ENCODE measurements at regions not wholly inside any gene's neighbourhood (a gene's known extent, or its start where the extent isn't known, plus 50 kb on each side); places are given as distances from the start of the nearest gene placed in this dataset.

- 73 to 79% methylated on average over 2 of the region's 2 CpGs for WGBS, 2 donors
- Histone ChIP-seq H3K36me3 (no peaks in the 10 kb centered on the region), H3K9me3 (no peaks in the 10 kb centered on the region), H3K4me3 (no peak overlapping the region), H3K27me3 (no peaks in the 10 kb centered on the region), H3K4me1 (no peaks in the 10 kb centered on the region), H3K27ac (no peak overlapping the region)
- no peak for DNase-seq
- no peak for TF ChIP-seq POLR2AphosphoS5 (IDR thresholded peaks at IDR 0.05)
- TF ChIP-seq CTCF (IDR thresholded peaks at IDR 0.05) = no peak
- TF ChIP-seq EP300 (IDR thresholded peaks at IDR 0.05) = no peak
- no peak for TF ChIP-seq POLR2A (IDR thresholded peaks at IDR 0.05)
- intact Hi-C loops (cut with DNase I) = no loop called here
Observed at GRCh38 chr16:26697807-26698206, 368.9 kb upstream of the C16orf82 start.

- no peaks in the 10 kb centered on the region for H3K27me3 ChIP-seq
- no peak for DNase-seq
- no peak overlapping the region for H3K27ac ChIP-seq
- no peaks in the 10 kb centered on the region for H3K9me3 ChIP-seq
- H3K4me1 ChIP-seq = no peaks in the 10 kb centered on the region
- H3K4me3 ChIP-seq = no peak overlapping the region
- H3K36me3 ChIP-seq = no peaks in the 10 kb centered on the region
- 82 to 84% methylated on average over 1 of the region's 1 CpG for WGBS, 2 donors
- TF ChIP-seq POLR2AphosphoS5 (IDR thresholded peaks at IDR 0.05) (no peak), EP300 (IDR thresholded peaks at IDR 0.05) (no peak), POLR2A (IDR thresholded peaks at IDR 0.05) (no peak), CTCF (IDR thresholded peaks at IDR 0.05) (no peak)
- intact Hi-C loops (cut with DNase I) = no loop called here
Observed at GRCh38 chr16:26700250-26700649, 366.5 kb upstream of the C16orf82 start.

GRCh38 chr16:26701243-26701886 is 365.4 kb upstream of the C16orf82 start:
- no peaks in the 10 kb centered on the region for H3K9me3 ChIP-seq
- no peak overlapping the region for H3K4me3 ChIP-seq
- no peaks in the 10 kb centered on the region for H3K27me3 ChIP-seq
- no peaks in the 10 kb centered on the region for H3K4me1 ChIP-seq
- TF ChIP-seq EP300 (IDR thresholded peaks at IDR 0.05) = no peak
- no peak for TF ChIP-seq POLR2A (IDR thresholded peaks at IDR 0.05)
- no peak for TF ChIP-seq CTCF (IDR thresholded peaks at IDR 0.05)
- no peak for TF ChIP-seq POLR2AphosphoS5 (IDR thresholded peaks at IDR 0.05)
- DNase-seq = no peak
- intact Hi-C loops (cut with DNase I) = no loop called here
- H3K27ac ChIP-seq = no peak overlapping the region
- no peaks in the 10 kb centered on the region for H3K36me3 ChIP-seq
- WGBS, 2 donors = 83 to 92% methylated on average over 3 of the region's 3 CpGs

GRCh38 chr16:26705346-26705745 is 361.4 kb upstream of the C16orf82 start:
- intact Hi-C loops (cut with DNase I) = no loop called here

More at GRCh38 chr16:26705346-26705745, 361.4 kb upstream of the C16orf82 start:
- H3K4me3 ChIP-seq = no peak overlapping the region
- no peaks in the 10 kb centered on the region for H3K27me3 ChIP-seq
- H3K4me1 ChIP-seq = no peaks in the 10 kb centered on the region
- TF ChIP-seq POLR2A (IDR thresholded peaks at IDR 0.05) = no peak
- no peak for TF ChIP-seq POLR2AphosphoS5 (IDR thresholded peaks at IDR 0.05)
- TF ChIP-seq CTCF (IDR thresholded peaks at IDR 0.05) = no peak
- TF ChIP-seq EP300 (IDR thresholded peaks at IDR 0.05) = no peak
- no peak for DNase-seq
- no peak overlapping the region for H3K27ac ChIP-seq
- 51 to 73% methylated on average over 1 of the region's 1 CpG for WGBS, 2 donors
- H3K36me3 ChIP-seq = no peaks in the 10 kb centered on the region
- no peaks in the 10 kb centered on the region for H3K9me3 ChIP-seq
